ENCODE measurements at regions not wholly inside any gene's neighbourhood (a gene's known extent, or its start where the extent isn't known, plus 50 kb on each side); places are given as distances from the start of the nearest gene placed in this dataset.

- DNase-seq (ENCODE audit: extremely low spot score) = no peak
- POLR2A ChIA-PET = no interaction called here
- TF ChIP-seq LEF1 (IDR thresholded peaks at IDR 0.05; ENCODE audit: borderline replicate concordance) (no peak), FOXK2 (IDR thresholded peaks at IDR 0.05) (no peak), HDGF (IDR thresholded peaks at IDR 0.05; ENCODE audit: borderline replicate concordance) (no peak), CTBP1 (IDR thresholded peaks at IDR 0.05; ENCODE audit: borderline replicate concordance) (no peak), FOXA1 (IDR thresholded peaks at IDR 0.05) (no peak), SUZ12 (IDR thresholded peaks at IDR 0.05) (no peak), ARNT (IDR thresholded peaks at IDR 0.05) (no peak), ELF4 (IDR thresholded peaks at IDR 0.05) (no peak), BHLHE40 (IDR thresholded peaks at IDR 0.05; ENCODE audit: borderline replicate concordance) (no peak), TARDBP (IDR thresholded peaks at IDR 0.05) (no peak), NFRKB (IDR thresholded peaks at IDR 0.05) (no peak), ZNF384 (IDR thresholded peaks at IDR 0.05) (no peak), PKNOX1 (IDR thresholded peaks at IDR 0.05) (no peak), FOXM1 (IDR thresholded peaks at IDR 0.05; ENCODE audit: borderline replicate concordance) (no peak)
- CTCF ChIA-PET = no interaction called here
Observed at GRCh38 chr6:93713974-93714373, 294.6 kb upstream of the EPHA7 start.

- CTCF ChIA-PET = no interaction called here
- POLR2A ChIA-PET = no interaction called here
- DNase-seq (ENCODE audit: extremely low spot score) = no peak
- TF ChIP-seq PKNOX1 (IDR thresholded peaks at IDR 0.05) (no peak), ARNT (IDR thresholded peaks at IDR 0.05) (no peak), ELF4 (IDR thresholded peaks at IDR 0.05) (no peak), ZNF384 (IDR thresholded peaks at IDR 0.05) (no peak), CTBP1 (IDR thresholded peaks at IDR 0.05; ENCODE audit: borderline replicate concordance) (no peak), NFRKB (IDR thresholded peaks at IDR 0.05) (no peak), SP1 (IDR thresholded peaks at IDR 0.05) (no peak), SUZ12 (IDR thresholded peaks at IDR 0.05) (no peak), FOXM1 (IDR thresholded peaks at IDR 0.05; ENCODE audit: borderline replicate concordance) (no peak), BHLHE40 (IDR thresholded peaks at IDR 0.05; ENCODE audit: borderline replicate concordance) (no peak)
Observed at GRCh38 chr6:93703431-93703830, 284.1 kb upstream of the EPHA7 start.

GRCh38 chr6:93701526-93701925 is 282.2 kb upstream of the EPHA7 start:
- TF ChIP-seq FOXA1 (IDR thresholded peaks at IDR 0.05) (no peak), ELF4 (IDR thresholded peaks at IDR 0.05) (no peak), ZNF384 (IDR thresholded peaks at IDR 0.05) (no peak), SP1 (IDR thresholded peaks at IDR 0.05) (no peak), ARNT (IDR thresholded peaks at IDR 0.05) (no peak), FOXM1 (IDR thresholded peaks at IDR 0.05; ENCODE audit: borderline replicate concordance) (no peak), BHLHE40 (IDR thresholded peaks at IDR 0.05; ENCODE audit: borderline replicate concordance) (no peak), L3MBTL2 (conservative IDR thresholded peaks at IDR 0.05) (no peak), SUZ12 (IDR thresholded peaks at IDR 0.05) (no peak), PKNOX1 (IDR thresholded peaks at IDR 0.05) (no peak), HDGF (IDR thresholded peaks at IDR 0.05; ENCODE audit: borderline replicate concordance) (no peak), FOXK2 (IDR thresholded peaks at IDR 0.05) (no peak), CTBP1 (IDR thresholded peaks at IDR 0.05; ENCODE audit: borderline replicate concordance) (no peak), LEF1 (IDR thresholded peaks at IDR 0.05; ENCODE audit: borderline replicate concordance) (no peak), TARDBP (IDR thresholded peaks at IDR 0.05) (no peak), NFRKB (IDR thresholded peaks at IDR 0.05) (no peak)
- ChIA-PET POLR2A (no interaction called here), CTCF (interaction anchor here (0.8 kb wide), 1 partner anchor 285 kb away, joined by 3 read pairs; no protein-coding TSS in a partner anchor)
- no peak for DNase-seq (ENCODE audit: extremely low spot score)

GRCh38 chr6:93685494-93685893 is 266.1 kb upstream of the EPHA7 start:
- TF ChIP-seq FOXA1 (IDR thresholded peaks at IDR 0.05) (no peak), FOXK2 (IDR thresholded peaks at IDR 0.05) (no peak), FOXM1 (IDR thresholded peaks at IDR 0.05; ENCODE audit: borderline replicate concordance) (no peak), TARDBP (IDR thresholded peaks at IDR 0.05) (no peak), SP1 (IDR thresholded peaks at IDR 0.05) (no peak), ARNT (IDR thresholded peaks at IDR 0.05) (no peak), BHLHE40 (IDR thresholded peaks at IDR 0.05; ENCODE audit: borderline replicate concordance) (no peak), ZNF384 (IDR thresholded peaks at IDR 0.05) (no peak)
- POLR2A ChIA-PET = no interaction called here
- DNase-seq (ENCODE audit: extremely low spot score) = no peak
- CTCF ChIA-PET = no interaction called here

- CTCF ChIA-PET = no interaction called here
- no peak for TF ChIP-seq ARNT (IDR thresholded peaks at IDR 0.05)
- no peak for TF ChIP-seq CTBP1 (IDR thresholded peaks at IDR 0.05; ENCODE audit: borderline replicate concordance)
- no peak for TF ChIP-seq LEF1 (IDR thresholded peaks at IDR 0.05; ENCODE audit: borderline replicate concordance)
- TF ChIP-seq FOXA1 (IDR thresholded peaks at IDR 0.05) = no peak
- no peak for TF ChIP-seq TARDBP (IDR thresholded peaks at IDR 0.05)
- no peak for TF ChIP-seq HDGF (IDR thresholded peaks at IDR 0.05; ENCODE audit: borderline replicate concordance)
- no peak for TF ChIP-seq FOXK2 (IDR thresholded peaks at IDR 0.05)
- TF ChIP-seq L3MBTL2 (conservative IDR thresholded peaks at IDR 0.05) = no peak
- TF ChIP-seq NFRKB (IDR thresholded peaks at IDR 0.05) = no peak
- TF ChIP-seq FOXM1 (IDR thresholded peaks at IDR 0.05; ENCODE audit: borderline replicate concordance) = no peak
- TF ChIP-seq ELF4 (IDR thresholded peaks at IDR 0.05) = no peak
- TF ChIP-seq SP1 (IDR thresholded peaks at IDR 0.05) = no peak
- TF ChIP-seq ZNF384 (IDR thresholded peaks at IDR 0.05) = no peak
- no peak for TF ChIP-seq SUZ12 (IDR thresholded peaks at IDR 0.05)
- TF ChIP-seq BHLHE40 (IDR thresholded peaks at IDR 0.05; ENCODE audit: borderline replicate concordance) = no peak
- no peak for TF ChIP-seq PKNOX1 (IDR thresholded peaks at IDR 0.05)
Observed at GRCh38 chr6:93684339-93684738, 265.0 kb upstream of the EPHA7 start.

More at GRCh38 chr6:93684339-93684738, 265.0 kb upstream of the EPHA7 start:
- DNase-seq (ENCODE audit: extremely low spot score) = no peak
- POLR2A ChIA-PET = no interaction called here
